Endothelial cell of umbilical vein (primary cell): ENCODE measurements at regions not wholly inside any gene's neighbourhood (a gene's known extent, or its start where the extent isn't known, plus 50 kb on each side); places are given as distances from the start of the nearest gene placed in this dataset.

Source experiments
- BruUV-seq: library from RNA; stranded (reverse); fragments of 400-500 nt; replicated peaks from 2 replicates; lab custom pipeline; 2021; lab: Mats Ljungman, UMichigan
- CTCF ChIA-PET: fragments of 300-600, 350-600 bp; sonication (Branson Sonifier 250); formaldehyde crosslinking; loops from one replicate; lab custom pipeline; 2021; ENCODE audit warnings: antibody characterized with exemption, inconsistent platforms; lab: Charles Lee
- POLR2A ChIA-PET: fragments of 300-600, 350-600 bp; sonication (Branson Sonifier 250); formaldehyde crosslinking; loops from one replicate; lab custom pipeline; 2021; ENCODE audit warnings: antibody characterized with exemption, inconsistent platforms; lab: Charles Lee
- DNase-seq: peaks from one replicate; pipeline ENCODE4 v3.0.0-alpha.2; 2011; ENCODE audit warnings: low read depth, low spot score
- FAIRE-seq: peaks from 2 replicates; lab custom pipeline; 2011; peaks lifted over from hg19 to GRCh38; lab: Jason Lieb, UNC
- H2AFZ ChIP-seq: 2 replicates; pipeline ENCODE4 v1.6.0; 2012; ENCODE audit warnings: low read depth, low read length, control low read depth, inconsistent platforms
- H3K27ac ChIP-seq: 2 replicates; pipeline ENCODE4 v1.5.1; 2011; ENCODE audit warnings: low read depth, mild to moderate bottlenecking, control low read depth, low read length, moderate library complexity; ENCODE audit not compliant: insufficient read depth
- H3K27me3 ChIP-seq, 2 experiments: 2 replicates each; pipeline versions ENCODE4 v1.6.0 to v1.6.1; 2011; ENCODE audit warnings: low read length in 2 of 2, mixed read lengths in 1 of 2; ENCODE audit not compliant: control insufficient read depth in 2 of 2, insufficient read depth in 2 of 2
- H3K36me3 ChIP-seq, 2 experiments: 2 replicates in 1 of 2; 3 replicates in 1 of 2; pipeline ENCODE4 v1.5.1; 2011; ENCODE audit warnings: low read length in 2 of 2, mild to moderate bottlenecking in 1 of 2, moderate library complexity in 1 of 2; ENCODE audit not compliant: control insufficient read depth in 2 of 2, insufficient read depth in 2 of 2; ENCODE audit errors: extremely low read depth in 1 of 2
- H3K4me1 ChIP-seq: 3 replicates; pipeline ENCODE4 v1.5.1; 2011; ENCODE audit warnings: mild to moderate bottlenecking, low read length; ENCODE audit not compliant: control insufficient read depth, insufficient read depth; ENCODE audit errors: extremely low read depth
- H3K4me2 ChIP-seq: 2 replicates; pipeline ENCODE4 v1.6.1; 2011; ENCODE audit warnings: low read length, control low read depth, mixed read lengths; ENCODE audit not compliant: insufficient read depth
- H3K4me3 ChIP-seq, 3 experiments: fragments of 200-600 bp in 1 of 3; sonication (generic), shearing (Covaris generic) in 1 of 3; replicated peaks in 1 of 3; 2 replicates each; pipeline ENCODE4 v1.5.1; 2011 to 2016; ENCODE audit warnings: control low read depth in 3 of 3, low read length in 3 of 3, mild to moderate bottlenecking in 2 of 3, inconsistent platforms in 1 of 3, low read depth in 1 of 3, moderate library complexity in 1 of 3; ENCODE audit not compliant: insufficient read depth in 1 of 3
- H3K79me2 ChIP-seq: 2 replicates; pipeline ENCODE4 v1.6.0; 2012; ENCODE audit warnings: low read length, inconsistent platforms; ENCODE audit not compliant: control insufficient read depth, insufficient read depth
- H3K9ac ChIP-seq: replicated peaks from 2 replicates; pipeline ENCODE3; 2011; ENCODE audit warnings: low read length, control low read depth; ENCODE audit not compliant: insufficient read depth; ENCODE audit errors: extremely low read depth
- H3K9me1 ChIP-seq: replicated peaks from 3 replicates; pipeline ENCODE4 v1.6.0; 2011; ENCODE audit warnings: mild to moderate bottlenecking, low read length; ENCODE audit not compliant: control insufficient read depth, insufficient read depth; ENCODE audit errors: extremely low read depth
- H3K9me3 ChIP-seq: replicated peaks from 2 replicates; pipeline ENCODE4 v1.5.1; 2012; ENCODE audit warnings: low read length, inconsistent platforms; ENCODE audit not compliant: control insufficient read depth, insufficient read depth
- H4K20me1 ChIP-seq: replicated peaks from 2 replicates; pipeline ENCODE3; 2011; ENCODE audit warnings: mild to moderate bottlenecking, low read length; ENCODE audit not compliant: control insufficient read depth, insufficient read depth; ENCODE audit errors: extremely low read depth
- EZH2 ChIP-seq: IDR thresholded peaks from 2 replicates; pipeline ENCODE4 v1.6.1; 2012; ENCODE audit warnings: borderline replicate concordance, low read depth, mild to moderate bottlenecking, moderate library complexity, low read length, inconsistent platforms; ENCODE audit not compliant: severe bottlenecking
- FOS ChIP-seq: IDR thresholded peaks from 2 replicates; pipeline ENCODE4 v1.6.1; 2011; ENCODE audit warnings: mild to moderate bottlenecking, low read length, moderate library complexity, borderline replicate concordance; ENCODE audit not compliant: insufficient read depth
- JUN ChIP-seq: IDR thresholded peaks from 2 replicates; pipeline ENCODE4 v1.6.1; 2011; ENCODE audit warnings: borderline replicate concordance, low read depth; ENCODE audit not compliant: insufficient read length, insufficient read depth
- MYC ChIP-seq: IDR thresholded peaks from one replicate; pipeline ENCODE4 v1.6.1; 2011; ENCODE audit warnings: mild to moderate bottlenecking, low read depth, low read length
- POLR2AphosphoS5 ChIP-seq: IDR thresholded peaks from 2 replicates; pipeline ENCODE4 v1.6.1; 2012; ENCODE audit warnings: low read depth, mild to moderate bottlenecking, control low read depth, low read length, moderate library complexity; ENCODE audit not compliant: insufficient read depth
- dilution Hi-C: fragments of 300-500 bp; cut with MboI; formaldehyde crosslinking; loops from one replicate; pipeline ENCODE4 v1.15.0; 2019; ENCODE audit warnings: low sequenced_read_pairs; ENCODE audit not compliant: extremely low pct_ligation_motif_present
- intact Hi-C: fragments of 100-400 bp; cut with micrococcal nuclease; formaldehyde crosslinking; loops from one replicate; pipeline ENCODE4 v1.10.0; 2022
- TF ChIP-seq, protein P1 (sequence below): IDR thresholded peaks from 2 replicates; pipeline ENCODE4 v1.6.1; 2011; ENCODE audit not compliant: insufficient read depth, insufficient read length
- TF ChIP-seq, protein P2 (sequence below), 2 donors: IDR thresholded peaks; 1 replicate in 1 of 2; 2 replicates in 1 of 2; pipeline ENCODE4 v1.5.1; 2011; ENCODE audit warnings: low read length in 2 of 2, mild to moderate bottlenecking in 2 of 2, moderate library complexity in 2 of 2, control low read depth in 1 of 2, inconsistent platforms in 1 of 2, low read depth in 1 of 2; ENCODE audit not compliant: insufficient read depth in 1 of 2; ENCODE audit errors: extremely low read depth in 1 of 2

GRCh38 chr2:123116595-123116994 is 908.5 kb upstream of the CNTNAP5 start:
- Histone ChIP-seq H3K79me2 (no peaks in the 10 kb centered on the region), H3K9ac (no peak overlapping the region), H3K4me3 (no peak overlapping the region), H3K4me1 (no peaks in the 10 kb centered on the region), H3K36me3 (no peaks in the 10 kb centered on the region), H3K27ac (no peak overlapping the region), H4K20me1 (no peaks in the 10 kb centered on the region), H3K9me3 (no peaks in the 10 kb centered on the region), H2AFZ (no peak overlapping the region), H3K27me3 (no peaks in the 10 kb centered on the region), H3K4me2 (no peak overlapping the region), H3K9me1 (no peaks in the 10 kb centered on the region)
- ChIA-PET POLR2A (no interaction called here), CTCF (no interaction called here)
- no peak for DNase-seq
- TF ChIP-seq, protein P1, sequence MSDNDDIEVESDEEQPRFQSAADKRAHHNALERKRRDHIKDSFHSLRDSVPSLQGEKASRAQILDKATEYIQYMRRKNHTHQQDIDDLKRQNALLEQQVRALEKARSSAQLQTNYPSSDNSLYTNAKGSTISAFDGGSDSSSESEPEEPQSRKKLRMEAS = no peak
- TF ChIP-seq JUN (no peak), EZH2 (no peak), MYC (no peak), POLR2AphosphoS5 (no peak), FOS (no peak)
- TF ChIP-seq, protein P2, sequence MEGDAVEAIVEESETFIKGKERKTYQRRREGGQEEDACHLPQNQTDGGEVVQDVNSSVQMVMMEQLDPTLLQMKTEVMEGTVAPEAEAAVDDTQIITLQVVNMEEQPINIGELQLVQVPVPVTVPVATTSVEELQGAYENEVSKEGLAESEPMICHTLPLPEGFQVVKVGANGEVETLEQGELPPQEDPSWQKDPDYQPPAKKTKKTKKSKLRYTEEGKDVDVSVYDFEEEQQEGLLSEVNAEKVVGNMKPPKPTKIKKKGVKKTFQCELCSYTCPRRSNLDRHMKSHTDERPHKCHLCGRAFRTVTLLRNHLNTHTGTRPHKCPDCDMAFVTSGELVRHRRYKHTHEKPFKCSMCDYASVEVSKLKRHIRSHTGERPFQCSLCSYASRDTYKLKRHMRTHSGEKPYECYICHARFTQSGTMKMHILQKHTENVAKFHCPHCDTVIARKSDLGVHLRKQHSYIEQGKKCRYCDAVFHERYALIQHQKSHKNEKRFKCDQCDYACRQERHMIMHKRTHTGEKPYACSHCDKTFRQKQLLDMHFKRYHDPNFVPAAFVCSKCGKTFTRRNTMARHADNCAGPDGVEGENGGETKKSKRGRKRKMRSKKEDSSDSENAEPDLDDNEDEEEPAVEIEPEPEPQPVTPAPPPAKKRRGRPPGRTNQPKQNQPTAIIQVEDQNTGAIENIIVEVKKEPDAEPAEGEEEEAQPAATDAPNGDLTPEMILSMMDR (IDR thresholded peaks at IDR 0.05; ENCODE audit: extremely low read depth in 1 of 2, insufficient read depth in 1 of 2, low read depth in 1 of 2, low read length in 2 of 2) = no peak
- intact Hi-C loops (no loop called here), dilution Hi-C loops (no loop called here)
- FAIRE-seq = no peak
- BruUV-seq = no TSS peak
